HUDEP-2 (cell line): ENCODE measurements at regions not wholly inside any gene's neighbourhood (a gene's known extent, or its start where the extent isn't known, plus 50 kb on each side); places are given as distances from the start of the nearest gene placed in this dataset.
"Not testable (repeated sequence)": the region's sequence is repeated elsewhere in the genome, so short reads cannot be mapped to it uniquely, and the experiment has no call there.

Experiments used
- DNase-seq, 76 experiments: peaks; one replicate each; lab custom pipeline; 2025; ENCODE audit not compliant: unreplicated experiment in 76 of 76; lab: John Stamatoyannopoulos, UW

GRCh38 chr1:243996223-243996622 is 54.9 kb upstream of the ZBTB18 start:
- DNase-seq = no peak

DNA sequence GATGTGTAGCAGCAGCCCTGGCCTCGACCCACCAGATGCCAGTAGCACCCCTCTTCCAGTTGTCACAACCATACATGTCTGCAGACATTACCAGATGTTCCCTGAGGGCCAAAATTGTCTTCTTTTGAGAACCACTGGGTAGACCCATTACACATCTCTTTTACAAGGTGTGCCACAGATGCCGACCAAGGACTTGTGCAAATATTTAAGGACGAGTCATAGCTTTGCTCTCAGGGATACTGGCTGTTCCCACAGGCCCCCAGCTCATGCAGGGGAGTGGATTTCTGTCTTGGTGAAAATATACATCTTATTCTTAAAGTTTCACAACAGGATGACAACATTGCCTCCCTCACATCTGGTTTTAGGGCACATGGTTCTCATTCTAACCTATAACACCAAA is 59.4 kb upstream of the ZBTB18 start:
- no peak for DNase-seq

DNA sequence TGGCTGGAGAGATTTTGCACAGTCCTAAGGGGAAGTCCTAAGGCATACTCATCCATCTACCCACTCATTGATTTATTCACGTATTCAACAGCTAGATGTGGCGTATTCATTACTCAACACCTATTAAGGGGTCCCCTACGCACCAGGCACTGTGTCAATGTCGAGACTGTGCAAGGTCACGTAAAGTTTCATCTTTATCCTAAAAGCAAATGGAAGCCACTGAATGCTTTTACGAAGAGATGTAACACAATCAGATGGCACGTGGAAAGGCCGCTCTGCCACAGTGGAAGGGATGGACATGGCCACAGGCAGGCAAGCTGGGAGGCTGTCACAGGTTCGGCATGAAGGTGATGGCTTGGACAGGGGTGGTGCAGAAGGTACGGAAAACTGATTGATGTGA is 66.3 kb upstream of the ZBTB18 start:
- DNase-seq = no peak

DNA sequence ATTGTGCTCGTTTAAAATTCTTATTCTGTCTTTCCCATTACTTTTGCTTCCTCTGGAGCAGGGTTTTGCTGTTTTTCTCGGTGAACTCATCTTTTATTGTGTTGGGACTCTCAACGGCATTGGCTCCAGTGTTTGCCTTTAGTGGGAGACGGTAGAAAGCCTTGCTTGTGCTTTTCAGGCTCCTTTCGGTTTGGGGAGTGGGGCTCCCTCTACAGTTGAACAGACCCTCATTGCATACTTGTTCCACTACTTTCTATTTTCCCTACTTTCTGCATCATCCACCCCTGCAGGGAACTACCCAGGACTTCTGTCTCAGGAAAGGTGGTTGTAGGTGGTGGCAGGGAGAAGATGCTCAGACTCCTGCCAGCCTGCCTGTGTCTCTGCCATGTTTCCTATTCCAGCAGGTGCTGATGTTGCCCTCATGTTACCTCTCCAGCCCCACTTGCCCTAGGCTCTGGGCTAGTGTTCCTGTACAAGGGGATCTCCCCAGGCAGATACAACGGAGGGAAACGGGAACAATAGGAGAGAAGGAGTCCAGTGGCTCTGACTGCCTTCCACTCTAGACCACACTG is 68.5 kb upstream of the ZBTB18 start:
- DNase-seq = no peak

GRCh38 chr1:243980471-243980870 is 70.6 kb upstream of the ZBTB18 start:
- DNase-seq = no peak

DNA sequence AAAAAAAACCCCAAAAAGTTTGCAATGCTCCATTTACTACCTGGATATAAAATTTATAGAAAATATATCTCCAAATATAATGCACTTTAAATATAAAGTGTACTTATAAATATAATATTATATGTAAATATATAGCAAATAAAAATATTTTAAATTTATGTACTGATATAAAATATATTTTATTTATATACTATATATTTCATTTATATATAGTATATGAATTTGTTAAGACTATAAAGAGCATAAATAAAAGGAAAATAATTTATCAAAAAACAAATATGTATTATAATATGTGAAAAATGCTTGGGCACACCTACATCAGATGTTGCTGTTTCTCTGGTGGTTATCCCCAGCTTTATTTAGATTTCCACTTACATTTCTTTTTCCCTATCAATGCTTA is 71.0 kb upstream of the ZBTB18 start:
- no peak for DNase-seq

DNA sequence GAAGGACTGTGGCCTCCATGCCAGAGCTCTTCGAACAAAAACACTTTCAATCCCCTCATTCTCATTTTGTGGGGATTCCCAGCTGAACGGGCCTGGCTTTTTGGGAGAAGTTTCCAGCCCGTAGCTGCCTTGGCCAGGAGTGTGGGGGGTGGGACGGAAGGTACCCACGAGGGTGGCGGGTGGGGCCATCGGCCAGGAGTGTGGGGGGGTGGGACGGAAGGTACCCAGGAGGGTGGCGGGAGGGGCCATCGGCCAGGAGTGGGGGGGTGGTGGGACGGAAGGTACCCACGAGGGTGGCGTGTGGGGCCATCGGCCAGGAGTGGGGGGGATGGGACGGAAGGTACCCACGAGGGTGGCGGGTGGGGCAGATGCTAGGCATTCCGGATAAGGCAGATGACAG is 71.7 kb upstream of the ZBTB18 start:
- DNase-seq = no peak

DNA sequence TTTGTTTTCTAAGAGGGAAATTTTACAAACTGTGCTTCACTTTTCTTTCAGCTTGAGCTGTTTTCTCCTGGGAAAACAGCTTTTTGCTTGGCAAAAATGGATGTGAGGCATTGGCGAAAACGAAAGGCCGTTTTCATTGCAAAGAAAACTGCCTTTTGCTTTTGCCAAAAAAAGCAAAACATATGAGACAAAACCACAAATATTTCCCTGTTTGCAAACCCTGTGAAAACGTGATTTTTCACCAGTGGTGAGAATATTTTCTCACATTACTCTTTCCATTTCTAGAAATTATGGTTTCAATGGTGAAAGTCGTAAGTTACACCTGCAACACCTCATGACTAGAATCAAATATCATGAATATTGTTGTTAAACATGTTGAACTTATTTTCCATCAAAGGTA is 74.0 kb upstream of the ZBTB18 start:
- DNase-seq = no peak

GRCh38 chr1:243974451-243975292 is 76.4 kb upstream of the ZBTB18 start:
- DNase-seq = no peak

DNA sequence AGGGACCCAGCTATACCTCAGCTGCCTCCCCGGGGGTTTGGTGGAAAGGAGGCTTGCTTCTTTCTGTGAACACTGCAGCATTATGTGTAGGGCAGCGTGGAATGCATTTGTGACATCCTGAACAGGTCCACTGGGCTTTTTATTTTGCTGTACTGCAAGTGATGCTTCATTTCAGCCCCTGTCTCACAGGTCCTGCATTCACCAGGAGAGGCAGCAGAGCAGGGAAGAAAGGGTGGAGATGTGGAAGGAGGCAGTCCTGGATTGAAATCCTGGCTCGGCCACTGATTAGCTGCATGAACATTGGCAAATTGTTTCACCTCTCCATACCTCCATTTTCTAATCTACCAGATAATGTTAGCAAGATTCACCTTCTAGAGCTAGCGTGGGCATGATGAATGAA is 77.9 kb upstream of the ZBTB18 start:
- no peak for DNase-seq

GRCh38 chr1:243970077-243970476 is 81.0 kb upstream of the ZBTB18 start:
- DNase-seq = no peak

DNA sequence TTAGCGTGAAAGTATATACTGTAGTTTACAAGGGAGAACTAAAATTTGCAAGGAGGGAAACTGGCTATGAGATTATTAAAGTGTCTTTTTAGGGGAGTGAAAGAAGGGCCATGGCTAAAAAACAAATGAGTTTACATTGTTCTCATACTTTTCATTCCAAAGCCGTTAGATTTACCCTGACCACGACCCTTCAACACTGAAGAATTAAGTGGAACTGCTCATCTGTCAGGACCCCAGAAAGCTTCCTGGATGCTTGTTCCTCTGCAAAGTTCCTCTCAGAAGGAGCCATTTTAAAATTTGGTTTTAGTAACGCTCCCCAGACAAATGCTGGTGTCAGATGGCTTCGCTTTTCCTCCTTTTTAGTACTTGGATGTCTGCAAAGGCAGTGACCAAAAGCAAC is 82.7 kb upstream of the ZBTB18 start:
- no peak for DNase-seq

DNA sequence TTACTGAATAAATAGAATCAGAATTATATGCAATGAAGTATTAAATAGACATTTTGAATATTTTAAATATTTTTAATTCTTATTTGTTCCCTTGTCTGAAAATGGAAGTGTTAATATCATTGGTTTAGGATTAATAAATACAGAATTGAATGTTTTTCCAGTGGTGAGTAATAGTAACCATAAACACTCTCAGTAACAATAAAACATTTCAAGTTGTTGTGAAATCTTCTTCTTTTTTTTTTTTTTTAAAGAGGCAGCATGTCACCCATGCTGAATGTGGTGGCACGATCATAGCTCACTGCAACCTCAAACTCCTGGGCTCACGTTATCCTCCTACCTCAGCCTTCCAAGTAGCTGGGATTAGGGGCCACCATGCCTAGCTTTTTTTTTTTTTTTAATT is 86.2 kb upstream of the ZBTB18 start:
- no peak for DNase-seq

- no peak for DNase-seq
Measured at GRCh38 chr1:243963571-243963970, 87.5 kb upstream of the ZBTB18 start.

DNA sequence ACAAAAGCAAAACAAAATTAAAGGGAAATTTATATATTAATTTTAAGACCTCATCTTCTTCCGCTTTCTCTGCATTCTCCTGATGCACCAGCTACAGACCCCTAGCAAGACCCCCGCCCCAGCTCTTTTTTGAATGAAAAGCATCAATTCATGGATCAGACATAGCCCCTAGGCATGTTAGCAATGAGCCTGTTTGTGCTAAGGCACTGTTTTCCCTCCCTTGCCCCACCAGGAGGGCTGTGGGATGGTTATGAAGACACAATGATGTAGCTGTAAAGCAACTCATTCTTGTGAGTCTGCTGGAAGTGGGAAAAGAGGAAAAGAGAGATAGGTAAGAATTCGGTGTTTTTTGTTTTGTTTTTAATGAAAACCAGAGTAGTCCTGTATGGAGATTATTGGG is 88.5 kb upstream of the ZBTB18 start:
- no peak for DNase-seq

DNA sequence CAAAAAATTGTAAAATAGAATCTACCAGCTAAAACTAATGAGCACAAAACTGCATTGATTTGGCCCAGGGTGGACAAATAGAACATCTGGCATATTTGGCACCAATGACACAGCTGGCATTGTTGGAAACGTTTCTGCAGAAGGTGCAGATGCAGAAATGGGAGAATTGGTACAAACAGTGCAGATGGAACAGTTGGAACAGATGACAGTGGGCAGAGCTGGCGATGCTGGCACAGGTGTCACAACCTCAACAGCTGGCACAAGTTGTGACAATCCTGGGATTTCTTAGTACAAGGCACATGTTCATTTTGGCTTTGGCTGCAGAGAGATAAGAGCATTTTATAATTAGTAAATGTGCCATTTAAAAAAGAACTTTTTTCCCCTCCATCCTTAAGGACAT is 91.1 kb upstream of the ZBTB18 start:
- DNase-seq = no peak

DNA sequence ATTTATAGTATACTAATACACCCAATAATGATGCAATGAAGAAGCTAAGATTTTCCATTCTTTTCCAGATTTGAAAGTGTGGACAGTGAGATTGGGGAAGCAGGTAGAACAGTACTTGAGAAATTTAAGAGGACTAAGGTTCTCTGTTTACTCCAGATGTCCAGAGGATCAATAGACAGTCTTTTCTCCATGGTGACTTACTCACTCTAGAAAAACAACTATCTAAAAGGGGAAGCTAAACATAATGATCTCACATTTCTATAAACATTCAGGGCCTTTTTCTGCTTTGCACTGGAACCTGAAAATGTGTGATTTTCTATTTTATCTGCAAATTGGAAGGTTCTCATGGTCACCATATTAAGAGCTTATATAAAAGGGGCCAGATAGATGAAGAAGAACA is 93.9 kb upstream of the ZBTB18 start:
- DNase-seq = no peak

DNA sequence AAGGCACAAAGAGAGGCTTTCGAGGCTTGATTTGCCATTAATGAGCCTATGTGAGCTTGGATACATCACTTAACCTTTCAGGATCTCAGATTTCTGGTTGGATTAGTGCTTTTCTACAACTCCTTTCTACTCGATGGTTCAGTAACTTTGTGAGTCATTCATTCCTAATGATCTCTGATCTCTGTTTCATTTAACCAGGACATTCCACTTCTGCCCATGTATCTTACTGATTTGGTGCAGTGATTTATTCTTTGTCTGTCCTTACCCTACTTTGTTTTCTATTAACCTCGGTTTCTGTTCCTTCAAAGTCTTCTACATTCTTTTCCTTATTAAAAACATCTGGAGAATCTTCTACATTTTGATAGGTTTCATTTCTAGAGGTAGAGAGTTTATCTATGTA is 94.6 kb upstream of the ZBTB18 start:
- DNase-seq = no peak

DNA sequence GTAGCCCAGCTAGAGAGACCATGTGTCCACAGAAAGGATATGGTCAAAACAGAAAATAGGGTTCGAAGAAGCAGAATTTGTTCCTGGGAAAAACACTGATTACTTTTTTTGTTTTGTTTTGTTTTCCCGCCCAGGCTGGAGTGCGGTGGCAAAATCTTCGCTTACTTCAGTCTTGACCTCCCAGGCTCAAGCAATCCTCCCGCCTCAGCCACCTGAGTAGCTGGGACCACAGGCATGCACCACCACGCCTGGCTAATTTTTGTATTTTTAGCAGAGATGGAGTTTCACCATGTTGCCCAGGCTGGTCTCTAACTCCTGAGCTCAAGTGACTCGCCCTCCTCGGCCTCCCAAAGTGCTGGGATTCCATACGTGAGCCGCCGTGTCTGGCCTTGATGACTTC is 99.9 kb upstream of the ZBTB18 start:
- DNase-seq = not testable (repeated sequence)

DNA sequence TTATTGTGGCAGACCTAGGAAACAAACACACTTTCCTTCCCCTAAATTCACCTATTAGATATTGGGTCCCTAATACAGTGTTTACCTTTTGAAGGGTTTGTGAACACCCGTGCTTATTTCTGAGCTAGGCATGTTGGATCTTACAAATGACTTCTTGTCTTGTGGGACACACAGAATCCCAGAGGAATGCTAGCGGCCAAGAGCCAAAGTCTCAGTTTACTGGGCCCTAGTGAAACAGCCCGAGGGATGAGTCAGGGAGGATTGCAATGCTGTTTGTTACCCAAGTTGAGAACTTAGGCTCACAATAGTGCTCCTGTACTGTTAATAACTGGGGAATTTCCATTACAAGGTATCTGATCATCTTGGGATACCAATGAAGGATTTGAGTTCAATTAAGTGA is 100.1 kb upstream of the AKT3 start:
- DNase-seq = no peak

GRCh38 chr1:243946946-243947345 is 96.9 kb upstream of the AKT3 start:
- peak in 1 of 76 experiments; percentile 1 for DNase-seq

GRCh38 chr1:243946253-243946652 is 96.2 kb upstream of the AKT3 start:
- no peak for DNase-seq

DNA sequence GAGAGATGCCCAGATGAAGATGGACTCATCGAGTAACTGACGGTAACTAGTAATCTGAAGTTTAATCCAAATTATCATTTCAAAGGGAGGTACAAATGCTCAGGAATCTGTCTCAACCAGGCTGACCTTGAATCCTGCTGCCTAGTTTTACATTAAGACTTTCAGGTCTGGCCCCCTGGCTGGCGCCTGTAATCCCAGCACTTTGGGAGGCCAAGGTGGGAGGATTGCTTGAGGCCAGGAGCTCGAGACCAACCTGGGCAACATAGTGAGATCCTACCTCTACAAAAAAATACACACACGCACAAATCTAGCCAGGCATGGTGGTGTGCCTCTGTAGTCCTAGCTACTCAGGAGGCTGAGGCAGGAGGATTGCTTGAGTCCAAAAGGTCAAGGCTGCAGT is 95.7 kb upstream of the AKT3 start:
- no peak for DNase-seq
